ENCODE measurements at regions not wholly inside any gene's neighbourhood (a gene's known extent, or its start where the extent isn't known, plus 50 kb on each side); places are given as distances from the start of the nearest gene placed in this dataset.

DNA sequence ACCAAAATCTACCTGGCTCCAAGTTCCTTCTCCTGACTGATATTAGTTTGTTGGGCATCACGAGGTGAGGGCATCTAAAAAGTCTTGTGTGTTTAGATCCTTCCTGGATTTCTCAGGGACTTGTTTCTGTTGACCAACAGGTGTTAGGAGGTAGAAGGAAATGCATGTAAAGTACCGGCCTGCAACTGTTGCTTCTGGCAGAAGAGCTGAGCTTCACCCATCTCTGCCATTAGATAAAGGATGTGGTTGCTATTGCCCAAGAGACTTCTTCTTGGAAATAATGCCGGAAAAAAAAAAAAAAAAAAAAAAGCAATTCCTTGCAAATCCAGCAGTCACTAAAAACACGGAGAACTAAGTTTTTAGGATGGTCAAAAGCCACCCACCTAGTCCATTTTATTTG, 303.1 kb downstream of the CDH26 start:
- TF ChIP-seq, protein P1, sequence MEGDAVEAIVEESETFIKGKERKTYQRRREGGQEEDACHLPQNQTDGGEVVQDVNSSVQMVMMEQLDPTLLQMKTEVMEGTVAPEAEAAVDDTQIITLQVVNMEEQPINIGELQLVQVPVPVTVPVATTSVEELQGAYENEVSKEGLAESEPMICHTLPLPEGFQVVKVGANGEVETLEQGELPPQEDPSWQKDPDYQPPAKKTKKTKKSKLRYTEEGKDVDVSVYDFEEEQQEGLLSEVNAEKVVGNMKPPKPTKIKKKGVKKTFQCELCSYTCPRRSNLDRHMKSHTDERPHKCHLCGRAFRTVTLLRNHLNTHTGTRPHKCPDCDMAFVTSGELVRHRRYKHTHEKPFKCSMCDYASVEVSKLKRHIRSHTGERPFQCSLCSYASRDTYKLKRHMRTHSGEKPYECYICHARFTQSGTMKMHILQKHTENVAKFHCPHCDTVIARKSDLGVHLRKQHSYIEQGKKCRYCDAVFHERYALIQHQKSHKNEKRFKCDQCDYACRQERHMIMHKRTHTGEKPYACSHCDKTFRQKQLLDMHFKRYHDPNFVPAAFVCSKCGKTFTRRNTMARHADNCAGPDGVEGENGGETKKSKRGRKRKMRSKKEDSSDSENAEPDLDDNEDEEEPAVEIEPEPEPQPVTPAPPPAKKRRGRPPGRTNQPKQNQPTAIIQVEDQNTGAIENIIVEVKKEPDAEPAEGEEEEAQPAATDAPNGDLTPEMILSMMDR (conservative IDR thresholded peaks at IDR 0.05; ENCODE audit: low read depth, low read length) = no peak
- TF ChIP-seq POLR2A (IDR thresholded peaks at IDR 0.05; ENCODE audit: low read depth, low read length) (no peak), RAD21 (IDR thresholded peaks at IDR 0.05; ENCODE audit: low read length) (no peak), CEBPB (IDR thresholded peaks at IDR 0.05; ENCODE audit: low read depth, low read length) (no peak), MAZ (IDR thresholded peaks at IDR 0.05; ENCODE audit: borderline replicate concordance, low read depth, low read length) (no peak)
